Heart left ventricle (tissue), 13 donors: ENCODE measurements at regions not wholly inside any gene's neighbourhood (a gene's known extent, or its start where the extent isn't known, plus 50 kb on each side); places are given as distances from the start of the nearest gene placed in this dataset.

Source experiments
- POLR2A ChIP-seq, 2 donors: fragments of 450-650 bp; IDR thresholded peaks; one replicate each; pipeline ENCODE4 v1.6.1; 2017; ENCODE audit warnings: antibody characterized with exemption in 2 of 2, mild to moderate bottlenecking in 2 of 2, moderate library complexity in 2 of 2
- TF ChIP-seq, protein P1 (sequence below), 12 donors: fragments of 200-600 bp; sonication (generic) in 4 of 12; IDR thresholded peaks; one replicate each; pipeline versions ENCODE4 v1.5.0 to v1.8.0; 2018 to 2022; ENCODE audit warnings: antibody characterized with exemption in 12 of 12, mild to moderate bottlenecking in 5 of 12
- donor health status: ischemic (EF 13 %, LVEDD 7.1; RV severe dilation, severe dysfunction).
- donor health status: DM: no; HTN: yes; CAD: no.
- donor health status: DM: no; HTN: no; CAD: no.
- donor health status: ischemic (EF 25% LVEDD 6.9; RV normal size, moderate dysfunction).
- donor health status: ischemic (EF 25% LVEDD 5.7; RV mildly dilated, moderate dysfunction).
- donor health status: ischemic (EF 35%, LVEDD 5.7; RV mildly dilated, moderate dysfunction).
- donor health status: nonischemic (EF 11% LVEDD 7.7; RV severe dilation, severe dysfunction).
- donor health status: DM: yes; HTN: yes; CAD: no.
- donor health status: PGD.
- donor health status: ischemic (EF 29% LVEDD 5.4; RV normal size, mild dysfunction).
- donor health status: nonischemic (EF 23%, LVEDD 6.1; RV moderate dilation, normal function).

DNA sequence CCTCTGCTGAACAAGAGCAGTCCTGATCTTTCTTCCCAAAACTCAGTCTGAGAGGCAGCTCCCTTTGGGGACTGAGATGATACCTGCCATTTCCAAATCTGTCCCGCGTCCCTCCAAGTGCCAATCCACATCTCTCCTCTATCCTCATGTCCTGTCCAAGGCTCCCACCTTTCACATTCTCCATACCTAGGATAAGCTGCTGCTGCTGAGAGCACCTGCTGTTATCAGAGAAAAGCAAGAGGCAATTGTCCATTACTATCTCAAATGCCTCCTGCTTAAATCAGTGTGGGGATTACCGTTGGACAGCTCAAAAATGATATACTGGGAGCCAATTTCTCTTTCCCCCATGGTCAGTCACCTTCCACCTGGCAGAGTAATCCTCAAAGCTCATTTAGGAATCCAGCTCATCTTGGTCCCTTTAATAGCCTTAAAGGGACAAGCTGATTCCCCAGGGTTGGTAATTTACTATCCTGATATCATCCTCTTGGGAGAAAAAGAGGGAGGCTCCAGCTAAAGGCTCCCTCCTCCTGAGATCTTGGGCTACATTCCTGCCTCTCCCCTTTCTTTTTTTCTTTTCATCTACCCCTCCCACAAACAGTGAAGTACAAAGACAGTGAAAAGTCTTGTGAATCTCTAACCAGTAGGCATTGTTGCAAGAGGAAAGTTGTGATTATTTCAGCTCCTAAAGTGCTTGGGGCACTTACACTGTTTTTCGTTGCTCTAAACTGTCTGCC is 278.1 kb upstream of the CAMK1G start:
- TF ChIP-seq, protein P1, sequence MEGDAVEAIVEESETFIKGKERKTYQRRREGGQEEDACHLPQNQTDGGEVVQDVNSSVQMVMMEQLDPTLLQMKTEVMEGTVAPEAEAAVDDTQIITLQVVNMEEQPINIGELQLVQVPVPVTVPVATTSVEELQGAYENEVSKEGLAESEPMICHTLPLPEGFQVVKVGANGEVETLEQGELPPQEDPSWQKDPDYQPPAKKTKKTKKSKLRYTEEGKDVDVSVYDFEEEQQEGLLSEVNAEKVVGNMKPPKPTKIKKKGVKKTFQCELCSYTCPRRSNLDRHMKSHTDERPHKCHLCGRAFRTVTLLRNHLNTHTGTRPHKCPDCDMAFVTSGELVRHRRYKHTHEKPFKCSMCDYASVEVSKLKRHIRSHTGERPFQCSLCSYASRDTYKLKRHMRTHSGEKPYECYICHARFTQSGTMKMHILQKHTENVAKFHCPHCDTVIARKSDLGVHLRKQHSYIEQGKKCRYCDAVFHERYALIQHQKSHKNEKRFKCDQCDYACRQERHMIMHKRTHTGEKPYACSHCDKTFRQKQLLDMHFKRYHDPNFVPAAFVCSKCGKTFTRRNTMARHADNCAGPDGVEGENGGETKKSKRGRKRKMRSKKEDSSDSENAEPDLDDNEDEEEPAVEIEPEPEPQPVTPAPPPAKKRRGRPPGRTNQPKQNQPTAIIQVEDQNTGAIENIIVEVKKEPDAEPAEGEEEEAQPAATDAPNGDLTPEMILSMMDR (IDR thresholded peaks at IDR 0.05), result no peak
- TF ChIP-seq POLR2A (IDR thresholded peaks at IDR 0.05), result no peak
